ENCODE measurements at regions not wholly inside any gene's neighbourhood (a gene's known extent, or its start where the extent isn't known, plus 50 kb on each side); places are given as distances from the start of the nearest gene placed in this dataset.

DNA sequence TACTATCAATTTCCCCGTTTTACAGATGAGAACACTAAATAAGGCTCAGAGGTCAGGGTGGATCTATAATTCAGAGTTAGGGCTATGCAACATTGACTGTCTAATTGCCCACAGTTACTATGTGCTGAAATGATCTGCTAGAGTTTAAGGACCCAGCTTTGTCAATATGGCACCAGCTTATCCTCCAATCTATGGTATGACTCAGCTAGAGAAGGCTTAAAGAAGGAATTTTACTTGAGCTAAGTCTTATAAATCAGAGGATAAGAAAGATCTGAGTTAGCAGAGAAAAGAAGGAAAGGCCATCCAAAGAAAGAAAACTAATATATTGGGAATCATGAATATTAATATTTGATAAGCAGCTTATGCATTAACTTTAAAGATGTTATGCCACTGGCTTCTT, 78.1 kb downstream of the ASB9 start:
- DNase-seq (ENCODE audit: low read depth in 4 of 4, low spot score in 2 of 4): no peak

GRCh38 chrX:15188039-15188438, 81.8 kb downstream of the ASB9 start:
- DNase-seq (ENCODE audit: low read depth in 4 of 4, low spot score in 2 of 4): no peak

DNA sequence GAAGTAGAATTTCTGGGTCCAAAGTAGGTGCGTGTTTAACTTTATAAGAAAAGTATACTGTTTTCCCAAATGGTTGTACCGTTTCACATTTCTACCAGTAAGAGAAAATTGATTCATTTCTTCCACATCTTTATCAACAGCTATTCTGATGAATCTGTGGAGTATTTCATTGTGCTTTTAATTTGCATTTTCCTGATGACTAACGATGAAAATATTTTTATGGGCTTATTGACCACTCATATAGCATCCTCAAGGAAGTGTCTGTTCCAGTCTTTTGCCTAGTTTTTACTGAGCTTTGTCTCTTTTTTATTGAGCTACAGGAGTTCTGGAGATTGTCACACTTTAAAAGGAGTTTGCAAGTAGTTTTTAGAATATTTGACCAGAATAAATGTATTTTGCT, 92.6 kb downstream of the ASB9 start:
- no peak for DNase-seq (ENCODE audit: low read depth in 4 of 4, low spot score in 2 of 4)

- DNase-seq (ENCODE audit: low read depth in 4 of 4, low spot score in 2 of 4): no peak
Observed at GRCh38 chrX:15173411-15173810, 96.5 kb downstream of the ASB9 start.

DNA sequence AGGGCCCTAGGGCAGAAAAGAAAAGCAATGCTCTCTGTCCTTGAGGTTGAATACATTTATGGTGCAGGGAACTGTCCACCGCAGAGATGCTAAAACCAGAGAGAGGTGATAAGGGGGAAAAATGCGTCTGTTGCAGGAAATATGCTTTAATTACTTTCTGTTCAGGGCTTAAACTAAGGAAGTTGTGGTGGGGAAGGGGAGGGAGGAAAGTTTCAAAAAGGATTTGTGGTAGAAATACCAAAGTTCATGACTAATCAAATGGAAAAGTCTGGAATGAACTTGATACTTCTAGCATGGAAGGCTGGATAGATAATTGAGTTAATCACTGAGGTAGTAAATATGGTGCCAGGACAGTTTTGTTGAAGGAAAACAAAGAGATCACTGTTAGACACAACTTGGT, 99.0 kb downstream of the ASB9 start:
- no peak for DNase-seq (ENCODE audit: low read depth in 4 of 4, low spot score in 2 of 4)

DNA sequence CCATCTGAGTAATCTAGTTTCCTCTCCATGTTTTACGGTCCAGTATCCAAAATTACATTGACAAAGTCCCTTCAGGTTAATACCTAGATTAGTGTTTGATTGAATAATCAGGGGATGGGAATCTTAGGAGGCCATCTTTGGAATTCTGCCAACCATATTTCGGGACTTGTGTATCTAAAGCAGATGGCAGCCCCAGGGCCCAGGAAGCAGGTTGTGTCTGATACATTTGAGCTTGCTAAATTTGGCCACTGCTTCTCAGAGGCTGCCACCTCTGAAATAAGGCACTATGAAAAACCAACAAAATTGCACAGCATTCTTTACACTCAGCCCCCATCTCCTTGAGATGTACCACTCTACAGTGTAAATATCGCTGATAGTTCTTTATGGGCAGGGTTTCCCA, 102.1 kb downstream of the ASB9 start:
- DNase-seq (ENCODE audit: low read depth in 4 of 4, low spot score in 2 of 4): no peak

DNA sequence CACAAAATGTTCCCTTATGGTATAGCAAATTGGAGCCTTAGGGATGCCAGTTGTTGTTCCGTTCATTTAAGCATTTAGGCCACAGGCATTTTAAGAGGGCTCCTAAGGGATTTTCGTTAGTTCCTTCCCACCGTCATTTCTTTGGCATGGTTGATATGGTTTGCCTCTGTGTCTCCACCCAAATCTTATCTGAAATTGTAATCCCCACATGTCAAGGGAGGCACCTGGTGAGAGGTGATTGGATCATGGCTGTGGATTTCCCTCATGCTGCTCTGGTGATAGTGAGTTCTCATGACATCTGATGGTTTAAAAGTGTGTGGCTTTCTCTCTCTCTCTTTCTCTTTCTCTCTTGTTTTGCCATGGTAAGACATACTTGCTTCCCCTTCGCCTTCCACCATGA, 104.1 kb downstream of the ASB9 start:
- DNase-seq (ENCODE audit: low read depth in 4 of 4, low spot score in 2 of 4): no peak

DNA sequence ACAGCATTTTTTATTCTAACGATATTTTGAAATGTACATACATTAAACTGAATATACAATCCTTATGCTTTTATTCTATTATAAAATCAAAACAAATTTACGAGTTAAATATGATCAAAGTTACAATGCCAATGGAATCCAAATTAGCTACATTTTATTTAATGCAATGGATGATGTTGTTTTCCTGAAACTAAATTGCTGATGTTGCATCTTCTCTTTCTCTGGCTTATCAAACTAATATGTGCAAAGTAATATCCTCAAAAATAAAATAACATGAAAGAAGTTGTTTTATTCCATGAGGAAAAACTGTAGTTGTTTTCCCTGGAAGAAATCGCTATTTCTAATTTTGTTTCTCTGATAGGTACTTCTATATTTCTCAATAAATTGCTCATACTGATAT, 106.8 kb downstream of the ASB9 start:
- no peak for DNase-seq (ENCODE audit: low read depth in 4 of 4, low spot score in 2 of 4)

- DNase-seq (ENCODE audit: low read depth in 4 of 4, low spot score in 2 of 4): no peak
Observed at GRCh38 chrX:15160558-15161095, 109.3 kb downstream of the ASB9 start.

DNA sequence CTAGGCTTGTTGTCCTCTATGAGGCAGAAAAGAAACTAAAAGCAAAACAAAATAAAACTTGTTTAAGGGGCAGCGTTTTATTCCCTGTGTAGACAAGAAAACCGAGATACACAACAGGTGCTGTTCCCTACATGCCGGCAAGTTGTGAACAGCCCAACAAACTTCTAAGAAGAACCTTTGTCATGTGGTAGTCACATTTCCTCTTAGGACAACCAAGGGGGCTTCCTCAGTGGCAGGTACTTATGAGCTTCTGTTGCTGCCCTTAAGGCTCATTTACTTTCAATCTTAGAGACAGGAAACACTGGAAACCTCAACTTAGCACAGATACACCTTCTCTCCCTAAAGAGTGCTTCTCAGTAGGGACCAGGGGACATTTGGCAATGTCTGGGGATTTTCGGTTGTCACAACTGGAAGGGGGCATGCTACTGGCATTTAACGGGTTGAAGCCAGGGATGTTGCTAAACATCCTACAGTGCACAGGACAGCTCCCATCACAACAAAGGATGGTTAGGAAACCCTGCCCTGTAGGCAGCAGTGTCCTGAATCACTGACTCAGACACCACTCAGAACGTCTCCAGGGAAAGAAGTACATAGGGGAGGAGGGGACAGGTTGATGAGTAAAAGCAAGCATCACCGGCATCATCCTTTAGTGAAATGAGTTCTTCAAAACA, 111.0 kb downstream of the ASB9 start:
- DNase-seq (ENCODE audit: low read depth in 4 of 4, low spot score in 2 of 4): no peak

DNA sequence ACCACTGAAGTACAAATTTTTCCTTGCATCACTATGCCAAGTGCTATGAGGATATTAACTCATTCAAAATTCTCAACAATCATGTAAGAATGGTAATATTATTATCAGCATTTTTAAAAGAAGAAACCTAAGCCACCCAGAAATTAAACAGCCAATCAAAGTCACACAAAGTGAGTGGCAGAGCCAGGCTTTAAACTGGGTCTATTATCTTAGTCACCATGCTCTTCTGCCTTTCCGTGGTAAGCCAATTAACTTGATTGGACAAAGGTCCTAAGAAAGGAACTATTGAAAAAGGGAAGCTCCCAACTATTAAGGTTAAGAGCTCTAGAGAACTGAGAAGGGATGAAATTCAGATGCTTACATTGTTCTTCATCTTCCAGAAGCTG, 111.5 kb downstream of the ASB9 start:
- no peak for DNase-seq (ENCODE audit: low read depth in 4 of 4, low spot score in 2 of 4)

DNA sequence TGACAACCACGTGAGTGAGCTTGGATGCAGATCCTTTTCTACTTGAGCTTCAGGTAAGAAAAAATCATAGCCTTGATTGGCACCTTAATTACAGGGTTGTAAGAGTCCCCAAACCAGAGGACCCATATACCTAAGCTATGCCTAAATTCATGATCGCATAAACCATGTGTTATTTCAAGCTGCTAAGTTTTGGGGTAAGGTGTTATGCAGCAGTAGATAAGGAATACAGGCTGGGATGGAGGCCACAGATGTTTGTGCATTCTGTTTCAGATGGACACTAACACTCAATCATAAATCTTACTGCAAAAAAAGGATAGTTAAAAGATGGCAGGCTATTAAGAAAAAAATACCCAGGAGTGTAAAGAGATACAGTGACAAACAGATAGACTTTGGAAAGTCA, 112.3 kb downstream of the ASB9 start:
- DNase-seq (ENCODE audit: low read depth in 4 of 4, low spot score in 2 of 4): no peak

GRCh38 chrX:15151267-15152186, 118.4 kb downstream of the ASB9 start:
- no peak for DNase-seq (ENCODE audit: low read depth in 4 of 4, low spot score in 2 of 4)

GRCh38 chrX:15150586-15150985, 119.3 kb downstream of the ASB9 start:
- DNase-seq (ENCODE audit: low read depth in 4 of 4, low spot score in 2 of 4): no peak

DNA sequence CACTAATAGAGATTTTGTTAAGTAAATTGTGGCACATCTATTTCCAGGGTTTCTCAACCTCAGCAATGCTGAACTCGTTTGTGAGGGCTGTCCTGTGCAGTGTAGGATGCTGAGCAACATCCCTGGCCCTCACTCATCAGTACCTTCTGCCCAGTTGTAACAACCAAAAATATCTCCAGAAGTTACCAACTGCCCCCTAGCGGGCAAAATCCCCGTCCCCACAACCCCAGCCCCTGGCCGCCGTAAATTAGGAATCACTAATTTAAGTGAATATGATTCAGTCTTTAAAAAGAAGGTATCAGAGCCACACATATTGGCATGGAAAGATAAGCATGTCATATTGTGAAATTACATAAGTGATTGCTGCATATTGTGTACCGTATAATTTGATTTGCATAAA, 123.4 kb downstream of the ASB9 start:
- no peak for DNase-seq (ENCODE audit: low read depth in 4 of 4, low spot score in 2 of 4)

GRCh38 chrX:15143825-15144121, 126.1 kb downstream of the ASB9 start:
- DNase-seq (ENCODE audit: low read depth in 4 of 4, low spot score in 2 of 4): no peak

DNA sequence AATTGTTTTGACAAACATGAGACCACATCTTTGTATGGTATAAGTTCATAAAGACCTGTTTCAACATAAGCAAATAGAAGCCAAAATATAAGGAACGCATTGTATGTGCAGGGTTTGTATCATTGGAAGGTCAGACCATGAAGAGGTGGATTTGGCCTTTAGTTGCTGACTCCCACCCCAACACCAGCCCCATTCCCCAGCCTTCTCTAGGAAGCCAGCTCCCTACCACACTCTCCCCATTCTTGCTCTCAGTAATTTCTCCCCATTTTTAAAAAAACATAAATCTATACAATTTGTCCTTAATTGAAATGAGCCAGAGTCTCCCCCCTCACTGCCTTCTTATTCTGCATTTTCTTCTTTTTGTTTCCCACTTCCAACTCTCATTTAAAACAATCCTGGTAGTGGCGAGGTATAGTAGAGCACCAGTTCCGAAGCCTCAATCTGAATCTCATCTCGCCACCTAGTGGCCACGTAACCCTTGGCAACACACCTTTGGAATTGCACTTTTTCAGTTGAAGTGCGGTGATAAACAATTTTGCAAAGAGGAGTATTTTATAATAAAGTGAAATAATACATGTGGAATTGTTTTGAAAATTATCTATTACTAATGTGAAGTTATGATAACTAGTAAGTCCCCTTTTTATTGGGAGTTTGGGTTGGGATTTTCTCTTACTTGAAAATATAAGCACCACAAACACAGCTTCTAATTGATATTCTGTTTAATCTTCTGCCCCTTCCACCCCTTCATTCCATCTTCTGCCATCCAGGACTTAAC, 126.6 kb downstream of the ASB9 start:
- DNase-seq (ENCODE audit: low read depth in 4 of 4, low spot score in 2 of 4): peak in 2 of 4 donors; percentile 2 to 33

DNA sequence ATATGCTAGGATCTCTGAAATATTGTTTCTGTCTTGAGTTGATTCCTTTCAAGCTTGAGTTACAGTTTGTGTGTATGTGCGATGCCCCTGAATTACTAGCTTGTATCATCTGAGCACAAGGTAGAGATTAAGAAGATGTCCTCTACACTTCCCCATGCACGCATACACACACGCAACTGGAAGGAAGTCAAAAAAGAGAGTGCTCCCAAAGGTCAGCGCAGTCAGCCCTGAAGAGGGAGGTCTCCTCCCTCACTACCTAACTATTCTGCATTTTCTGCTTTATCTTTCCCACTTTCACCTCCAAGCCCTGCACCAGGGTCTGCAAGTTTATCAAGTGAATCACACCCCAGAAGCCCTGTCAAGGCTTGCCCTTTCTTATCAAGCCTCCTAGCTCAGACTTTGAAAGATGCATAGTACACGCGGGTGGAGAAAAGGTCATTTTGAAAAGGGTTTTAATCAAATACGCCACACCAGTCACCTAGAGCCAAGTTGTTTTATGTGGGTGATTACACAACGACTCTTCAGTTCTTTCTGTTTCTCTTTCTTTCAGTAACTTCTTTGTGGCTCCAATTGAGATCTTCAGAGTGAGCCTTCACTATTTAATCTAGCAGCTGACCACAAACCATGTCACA, 127.7 kb downstream of the ASB9 start:
- no peak for DNase-seq (ENCODE audit: low read depth in 4 of 4, low spot score in 2 of 4)

DNA sequence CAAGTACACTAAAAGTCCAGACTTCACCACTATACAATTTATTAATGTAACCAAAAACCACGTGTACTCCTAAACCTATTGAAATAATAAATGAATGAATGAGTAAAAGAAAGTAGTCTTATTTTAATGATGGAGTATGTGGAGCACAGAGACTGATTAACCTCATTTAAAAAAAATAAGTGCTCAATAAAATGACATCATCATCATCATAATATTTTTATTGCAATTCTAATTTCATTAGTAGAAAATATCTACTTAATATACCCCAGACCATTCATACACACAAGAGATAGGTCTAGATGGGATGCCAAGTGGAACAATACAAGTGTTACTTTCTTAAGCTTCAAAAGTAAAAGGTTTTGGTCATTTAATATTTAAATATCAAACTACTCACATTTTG, 133.1 kb downstream of the ASB9 start:
- DNase-seq (ENCODE audit: low read depth in 4 of 4, low spot score in 2 of 4): no peak

- no peak for DNase-seq (ENCODE audit: low read depth in 4 of 4, low spot score in 2 of 4)
Observed at GRCh38 chrX:15129412-15129811, 140.5 kb downstream of the ASB9 start.

DNA sequence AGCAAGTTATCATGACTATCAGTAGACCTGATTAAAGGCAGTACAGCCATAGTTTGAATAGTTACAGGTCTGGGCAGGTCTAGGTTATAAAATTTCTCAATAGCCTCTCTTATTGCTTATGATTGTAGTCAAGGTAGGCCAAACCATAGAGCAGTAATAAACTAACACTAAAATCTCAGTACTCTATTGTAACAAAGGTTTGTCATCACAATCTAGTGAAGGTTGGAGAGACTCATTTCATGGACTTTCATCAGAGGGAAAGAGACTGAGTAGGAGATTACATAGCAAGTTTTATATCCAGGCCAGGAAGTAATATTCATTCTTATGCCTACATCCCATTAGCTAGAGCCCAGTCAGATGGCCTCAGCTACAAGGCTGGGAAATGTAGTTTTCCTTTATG, 141.0 kb downstream of the ASB9 start:
- no peak for DNase-seq (ENCODE audit: low read depth in 4 of 4, low spot score in 2 of 4)
